Fibroblast of lung (primary cell): ENCODE measurements at regions not wholly inside any gene's neighbourhood (a gene's known extent, or its start where the extent isn't known, plus 50 kb on each side); places are given as distances from the start of the nearest gene placed in this dataset.

Experiments
- DNase-seq, 2 donors: peaks; one replicate each; pipeline versions ENCODE4 v3.0.0 to v3.0.0-alpha.2; 2010; ENCODE audit warnings: low read depth in 2 of 2
- H2AFZ ChIP-seq: 2 replicates; pipeline ENCODE4 v1.5.1; 2012; ENCODE audit warnings: low read length, control low read depth, inconsistent platforms
- H3K27ac ChIP-seq: 2 replicates; pipeline ENCODE4 v1.5.1; 2011; ENCODE audit warnings: low read length, control low read depth; ENCODE audit not compliant: insufficient read depth
- H3K27me3 ChIP-seq: 2 replicates; pipeline ENCODE4 v1.5.1; 2011; ENCODE audit warnings: mild to moderate bottlenecking, low read length; ENCODE audit not compliant: control insufficient read depth, insufficient read depth
- H3K36me3 ChIP-seq: 2 replicates; pipeline ENCODE4 v1.5.1; 2011; ENCODE audit warnings: low read length; ENCODE audit not compliant: control insufficient read depth, insufficient read depth
- H3K4me1 ChIP-seq: 2 replicates; pipeline ENCODE4 v1.5.1; 2011; ENCODE audit warnings: low read length; ENCODE audit not compliant: control insufficient read depth, insufficient read depth; ENCODE audit errors: extremely low read depth
- H3K4me2 ChIP-seq: 2 replicates; pipeline ENCODE4 v1.5.1; 2011; ENCODE audit warnings: low read length, control low read depth; ENCODE audit not compliant: insufficient read depth; ENCODE audit errors: extremely low read depth
- H3K4me3 ChIP-seq, 4 experiments: fragments of 200-600 bp in 1 of 4; sonication (generic) in 1 of 4; replicated peaks in 1 of 4; 2 replicates each; pipeline ENCODE4 v1.5.1; 2011 to 2016; ENCODE audit warnings: low read length in 4 of 4, low read depth in 3 of 4, mild to moderate bottlenecking in 3 of 4, control low read depth in 2 of 4, inconsistent platforms in 1 of 4, mixed read lengths in 1 of 4; ENCODE audit not compliant: insufficient read depth in 1 of 4; ENCODE audit errors: control extremely low read depth in 1 of 4
- H3K79me2 ChIP-seq: 2 replicates; pipeline ENCODE4 v1.5.1; 2012; ENCODE audit warnings: mild to moderate bottlenecking, low read length, inconsistent platforms; ENCODE audit not compliant: control insufficient read depth, insufficient read depth
- H3K9ac ChIP-seq: 2 replicates; pipeline ENCODE4 v1.5.1; 2011; ENCODE audit warnings: mild to moderate bottlenecking, low read length, control low read depth; ENCODE audit not compliant: insufficient read depth
- H3K9me3 ChIP-seq: 2 replicates; pipeline ENCODE4 v1.5.1; 2012; ENCODE audit warnings: low read depth, low read length; ENCODE audit not compliant: control insufficient read depth, insufficient read depth
- H4K20me1 ChIP-seq: 2 replicates; pipeline ENCODE4 v1.5.1; 2011; ENCODE audit warnings: low read length; ENCODE audit not compliant: control insufficient read depth, insufficient read depth; ENCODE audit errors: extremely low read depth
- CTCF ChIP-seq, 2 donors: IDR thresholded peaks in 1 of 2; conservative IDR thresholded peaks in 1 of 2; 1 replicate in 1 of 2; 2 replicates in 1 of 2; pipeline ENCODE4 v1.5.1; 2011 to 2012; ENCODE audit warnings: low read length in 2 of 2, control low read depth in 1 of 2, inconsistent platforms in 1 of 2, low read depth in 1 of 2, mild to moderate bottlenecking in 1 of 2
- EZH2 ChIP-seq: IDR thresholded peaks from 2 replicates; pipeline ENCODE4 v1.5.1; 2012; ENCODE audit warnings: low read length, control low read depth, mild to moderate bottlenecking; ENCODE audit errors: missing control alignments

GRCh38 chr3:82386647-82387046 lies 625.2 kb upstream of the GBE1 start:
- Histone ChIP-seq H3K79me2 (no peaks in the 10 kb centered on the region), H3K4me2 (no peak overlapping the region), H4K20me1 (no peaks in the 10 kb centered on the region), H2AFZ (no peak overlapping the region), H3K9me3 (no peaks in the 10 kb centered on the region), H3K27me3 (no peaks in the 10 kb centered on the region), H3K27ac (no peak overlapping the region), H3K4me3 (no peak overlapping the region), H3K9ac (no peak overlapping the region), H3K36me3 (no peaks in the 10 kb centered on the region), H3K4me1 (no peaks in the 10 kb centered on the region)
- TF ChIP-seq EZH2 (no peak), CTCF (conservative IDR thresholded peaks at IDR 0.05 in 1 of 2, IDR thresholded peaks at IDR 0.05 in 1 of 2; ENCODE audit: low read depth in 1 of 2, low read length in 2 of 2) (no peak)
- DNase-seq, result no peak

- Histone ChIP-seq H2AFZ (no peak overlapping the region), H3K27me3 (no peaks in the 10 kb centered on the region), H3K4me1 (no peaks in the 10 kb centered on the region), H3K9me3 (no peaks in the 10 kb centered on the region), H3K79me2 (no peaks in the 10 kb centered on the region), H3K27ac (no peak overlapping the region), H3K4me2 (no peak overlapping the region), H3K4me3 (no peak overlapping the region), H3K36me3 (no peaks in the 10 kb centered on the region), H3K9ac (no peak overlapping the region), H4K20me1 (no peaks in the 10 kb centered on the region)
- no peak for DNase-seq
- no peak for TF ChIP-seq CTCF (conservative IDR thresholded peaks at IDR 0.05 in 1 of 2, IDR thresholded peaks at IDR 0.05 in 1 of 2; ENCODE audit: low read depth in 1 of 2, low read length in 2 of 2)
- TF ChIP-seq EZH2, result no peak
Observed at GRCh38 chr3:82384181-82384580, 622.7 kb upstream of the GBE1 start.

GRCh38 chr3:82382831-82383230 lies 621.4 kb upstream of the GBE1 start:
- H3K27me3 ChIP-seq, result no peaks in the 10 kb centered on the region
- H3K79me2 ChIP-seq, result no peaks in the 10 kb centered on the region
- no peak for DNase-seq
- H3K36me3 ChIP-seq, result no peaks in the 10 kb centered on the region
- H3K4me3 ChIP-seq, result no peak overlapping the region
- H3K4me2 ChIP-seq, result no peak overlapping the region
- H3K4me1 ChIP-seq, result no peaks in the 10 kb centered on the region
- no peak for TF ChIP-seq CTCF (conservative IDR thresholded peaks at IDR 0.05 in 1 of 2, IDR thresholded peaks at IDR 0.05 in 1 of 2; ENCODE audit: low read depth in 1 of 2, low read length in 2 of 2)
- TF ChIP-seq EZH2, result no peak
- no peak overlapping the region for H3K27ac ChIP-seq
- H2AFZ ChIP-seq, result no peak overlapping the region
- H3K9me3 ChIP-seq, result no peaks in the 10 kb centered on the region
- no peaks in the 10 kb centered on the region for H4K20me1 ChIP-seq
- no peak overlapping the region for H3K9ac ChIP-seq
